ENCODE measurements at regions not wholly inside any gene's neighbourhood (a gene's known extent, or its start where the extent isn't known, plus 50 kb on each side); places are given as distances from the start of the nearest gene placed in this dataset.

DNA sequence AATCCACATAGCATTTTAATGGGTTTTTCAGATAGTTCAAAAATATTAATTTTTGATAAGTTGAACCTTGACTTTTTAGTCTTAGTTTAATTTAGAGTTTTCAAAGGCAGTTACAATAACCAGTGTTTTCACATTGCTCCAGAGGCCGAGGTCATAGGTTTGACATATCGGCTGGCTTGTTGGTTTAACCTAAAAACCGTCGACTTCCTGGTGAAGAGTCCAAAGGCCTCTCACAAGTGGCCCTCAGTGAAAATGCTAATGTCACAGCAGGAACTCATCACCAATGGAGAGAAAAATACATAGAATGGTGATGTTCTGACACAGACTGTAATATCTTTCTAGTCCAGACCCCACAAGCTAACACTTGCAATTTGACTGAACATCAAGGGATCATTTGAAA, 642.3 kb downstream of the PLOD2 start:
- DNase-seq: no peak

DNA sequence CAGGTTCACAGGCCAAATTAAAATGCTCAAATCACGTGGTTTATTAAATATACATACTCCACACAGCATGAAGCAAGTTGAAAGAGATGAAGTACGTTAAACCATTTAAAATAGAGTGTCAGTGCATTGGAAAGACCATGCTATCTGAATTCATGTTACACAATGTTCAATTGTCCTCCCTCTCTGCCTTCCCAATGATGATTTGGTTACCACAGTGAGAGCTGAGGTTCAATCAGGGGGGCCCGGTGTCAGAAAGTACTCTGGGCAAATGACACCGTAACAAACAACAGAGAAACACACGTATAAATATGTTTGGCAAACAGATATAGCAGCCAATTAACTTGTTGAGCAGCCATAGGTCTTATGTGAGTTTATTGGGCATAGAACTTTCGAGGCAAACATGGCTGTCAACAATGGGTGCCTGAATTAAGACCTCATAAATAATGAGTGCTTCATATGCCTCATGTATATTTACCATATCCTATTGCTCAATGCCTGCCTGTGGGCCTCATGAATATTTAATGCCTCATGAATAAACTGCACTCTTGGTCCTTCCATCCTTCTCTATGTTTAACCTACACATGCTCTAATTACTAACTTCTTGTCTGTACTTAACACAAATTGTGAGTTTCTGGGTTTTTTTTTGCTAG, 641.5 kb downstream of the PLOD2 start:
- no peak for DNase-seq

DNA sequence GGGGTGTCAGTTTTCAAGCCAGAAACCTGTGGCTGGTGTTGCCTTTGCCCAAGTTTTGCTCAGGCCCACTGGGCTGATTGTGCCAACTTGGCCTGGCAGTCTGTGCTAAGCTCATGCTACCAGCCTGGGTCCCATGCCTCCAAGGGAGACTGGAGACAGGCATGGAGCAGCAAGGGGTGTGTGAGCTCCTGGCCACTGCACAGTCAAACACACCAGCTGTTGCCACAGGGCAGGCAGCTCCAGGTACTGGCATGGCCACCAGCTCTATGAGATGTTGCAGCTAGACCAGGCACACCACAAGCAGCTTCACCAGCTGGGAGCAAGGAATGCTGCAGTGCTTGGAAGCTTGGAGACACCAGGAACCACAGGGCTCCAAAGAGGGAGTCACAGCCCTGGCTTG, 638.8 kb downstream of the PLOD2 start:
- no peak for DNase-seq

DNA sequence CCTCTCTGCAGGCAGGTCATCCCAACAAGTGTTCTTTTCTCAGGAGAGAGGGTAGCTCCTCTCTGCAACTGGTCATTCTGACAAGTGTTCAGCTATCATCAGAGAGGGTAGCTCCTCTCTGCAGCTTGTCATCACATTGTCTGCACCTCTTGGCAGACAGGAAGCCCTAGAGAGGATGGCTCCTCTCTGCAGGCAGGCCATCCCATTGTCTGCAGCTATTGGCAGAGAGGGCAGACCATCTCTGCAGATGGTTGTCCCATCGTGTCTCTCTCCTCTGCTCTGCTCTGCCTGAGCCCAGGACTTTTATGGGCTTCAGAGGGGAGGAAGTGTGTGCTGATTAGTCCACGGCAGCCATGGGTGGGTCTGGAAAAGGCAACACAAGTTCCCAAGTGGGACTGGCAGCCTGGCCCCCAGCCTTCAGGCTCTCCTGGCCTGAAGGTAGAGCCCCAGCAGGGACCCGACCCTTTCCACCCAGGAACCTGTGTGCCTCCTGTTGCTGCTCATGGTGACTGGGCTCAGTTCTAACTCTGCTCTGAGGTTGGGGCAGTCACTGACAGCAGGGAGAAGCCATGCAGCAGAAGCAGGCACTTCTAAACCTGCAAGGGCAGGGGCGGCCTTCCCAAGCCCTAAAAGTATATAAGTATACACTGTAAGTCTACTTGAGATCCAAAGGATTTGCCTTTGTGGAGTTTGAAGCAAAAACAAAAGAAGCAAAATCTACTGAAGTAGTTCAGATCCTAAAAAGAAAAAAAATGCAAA, 637.9 kb downstream of the PLOD2 start:
- DNase-seq: no peak

DNA sequence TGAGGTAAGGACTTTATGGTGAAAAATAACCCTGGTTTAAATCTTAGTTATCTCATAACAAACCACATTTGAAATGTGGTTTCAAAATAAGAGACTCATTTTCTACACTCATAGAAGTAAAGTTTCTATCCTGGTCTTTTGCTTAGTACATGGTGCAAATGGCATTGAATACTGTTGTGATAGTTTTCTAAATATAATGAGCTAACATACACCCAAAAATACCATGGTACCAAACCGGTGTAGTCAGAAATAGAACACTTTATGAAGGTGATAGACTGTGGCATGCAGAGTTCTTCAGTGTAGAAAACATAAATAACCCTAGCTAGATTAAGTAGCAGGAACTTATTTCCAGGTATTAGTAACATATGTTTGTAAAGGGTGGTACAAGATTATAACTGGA, 629.4 kb downstream of the PLOD2 start:
- DNase-seq: no peak

DNA sequence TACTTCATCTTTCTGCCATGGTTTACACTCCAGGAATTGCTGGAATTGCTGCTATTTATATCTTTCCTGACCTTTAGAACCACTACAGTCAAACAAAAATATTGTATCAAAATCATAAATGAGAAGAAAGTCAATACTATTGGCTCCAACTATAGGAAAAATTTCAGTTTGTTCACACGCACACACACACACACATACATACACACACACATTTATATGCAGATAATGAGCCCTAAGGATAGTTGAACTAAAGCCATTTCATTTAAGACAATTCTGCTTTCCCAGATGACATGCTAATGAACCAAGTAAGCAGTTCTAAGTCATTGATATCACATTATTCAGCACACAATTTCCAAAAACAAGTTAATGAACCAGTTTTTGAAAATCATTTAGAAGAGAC, 627.3 kb downstream of the PLOD2 start:
- DNase-seq: no peak

DNA sequence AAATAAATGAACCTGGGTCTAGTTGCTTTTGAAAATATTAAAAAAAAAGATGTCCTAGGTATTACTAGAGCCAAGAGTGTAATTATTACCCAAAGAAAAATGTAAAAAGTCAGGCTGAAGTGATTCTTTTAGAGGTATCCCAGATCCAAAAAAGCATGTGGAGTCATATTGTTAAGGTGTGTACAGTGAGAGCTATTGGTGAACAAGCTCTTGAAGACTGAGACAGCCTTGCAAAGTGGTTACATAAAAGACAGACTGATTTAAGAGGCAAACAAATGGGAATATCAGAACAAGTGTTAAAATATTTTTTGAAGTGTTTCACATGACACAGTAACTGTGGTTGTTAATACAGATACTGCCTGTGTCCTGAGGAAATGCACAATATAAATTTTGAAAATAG, 624.5 kb downstream of the PLOD2 start:
- no peak for DNase-seq

DNA sequence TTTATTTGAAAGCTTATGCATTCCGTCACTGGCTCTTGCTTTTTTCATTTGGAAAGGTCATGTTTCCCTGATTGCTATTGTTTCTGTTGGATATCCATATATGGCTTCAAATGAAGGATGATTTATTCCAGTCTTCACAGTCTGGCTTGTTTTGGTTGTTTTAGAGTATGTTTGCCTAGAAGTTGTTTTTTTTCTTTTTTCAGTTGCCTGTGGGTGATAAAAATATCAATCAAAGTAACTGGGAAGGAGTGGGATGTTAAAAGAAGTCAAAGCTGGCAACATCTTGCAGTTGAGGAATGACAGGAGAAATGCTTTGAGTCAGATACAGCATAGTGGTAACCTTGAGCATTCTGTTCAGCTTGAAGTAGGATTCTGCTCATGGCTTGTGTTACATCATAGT, 610.5 kb downstream of the PLOD2 start:
- no peak for DNase-seq

DNA sequence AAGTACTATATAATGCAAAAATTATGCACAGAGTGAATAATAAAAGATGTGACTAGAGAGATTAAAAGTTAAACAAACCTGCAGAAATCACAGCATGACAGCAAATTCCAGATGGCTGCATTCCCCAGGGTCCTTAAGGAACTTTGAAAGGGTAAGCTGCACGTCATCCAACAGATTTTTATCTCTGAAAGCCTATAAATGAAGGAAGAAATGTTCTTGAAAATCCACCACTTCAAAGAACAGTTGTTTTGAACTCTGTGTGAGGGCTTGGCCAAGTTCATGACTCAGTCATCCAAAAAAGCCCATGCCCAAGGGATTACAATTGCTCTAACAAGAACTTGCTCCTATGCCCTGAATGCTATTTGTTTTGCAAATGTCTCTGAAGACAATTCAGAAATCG, 603.6 kb downstream of the PLOD2 start:
- DNase-seq: no peak

DNA sequence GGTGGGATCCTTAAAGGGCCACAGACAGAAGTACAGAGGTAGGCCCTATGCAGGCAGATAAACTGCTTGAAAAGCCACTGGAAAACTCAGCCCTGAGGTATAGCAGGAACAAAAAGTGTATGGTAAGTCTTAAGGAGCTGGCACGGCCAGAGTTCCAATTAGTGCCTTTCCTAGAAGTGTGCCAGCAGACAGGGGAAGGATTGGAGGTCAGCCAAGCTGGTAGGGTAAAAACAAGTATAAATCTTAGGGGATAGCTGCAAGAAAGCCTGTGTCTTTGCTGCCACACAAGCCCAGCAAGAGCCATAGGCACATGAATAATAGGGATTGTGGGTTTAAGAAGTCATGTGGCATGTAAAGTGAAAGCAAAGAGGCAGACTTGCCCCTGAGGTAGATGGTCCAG, 582.5 kb downstream of the PLOD2 start:
- DNase-seq: no peak

DNA sequence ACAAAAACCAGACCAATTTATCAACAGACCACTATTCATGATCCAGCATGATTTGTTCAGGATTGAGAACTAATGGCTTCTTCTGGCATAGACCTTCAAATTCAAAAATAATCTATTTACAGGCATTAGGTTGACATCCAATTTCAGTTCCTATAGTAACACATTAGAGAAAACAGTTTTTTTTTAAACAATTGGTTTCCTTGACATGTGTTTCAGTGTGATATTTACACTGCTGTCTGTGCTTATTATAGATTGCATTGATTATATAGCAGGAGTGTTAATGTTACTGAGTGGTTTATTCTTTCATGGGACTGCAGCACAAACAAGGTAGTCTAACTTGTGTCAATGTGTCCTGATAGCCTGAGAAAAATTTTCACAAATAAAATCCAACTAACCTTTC, 579.3 kb downstream of the PLOD2 start:
- DNase-seq: no peak

DNA sequence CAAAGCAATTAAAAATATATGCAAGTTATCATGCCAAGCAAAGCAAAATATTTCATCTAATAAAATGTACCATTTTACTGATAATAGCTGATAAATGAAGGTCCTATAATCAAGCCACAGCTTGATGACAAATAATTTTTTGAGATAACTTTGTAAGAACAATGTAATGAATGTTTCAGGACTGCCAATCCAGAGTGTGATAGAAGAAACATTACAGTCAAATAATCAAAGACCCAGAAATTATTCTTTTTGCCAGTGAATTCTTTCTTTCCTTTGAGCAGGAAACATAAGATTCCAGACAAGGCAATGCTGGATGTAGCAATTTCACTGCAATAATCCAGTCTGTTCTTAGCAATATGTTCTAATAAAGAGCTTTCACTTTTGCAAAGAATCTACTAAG, 556.1 kb downstream of the PLOD2 start:
- DNase-seq: no peak

DNA sequence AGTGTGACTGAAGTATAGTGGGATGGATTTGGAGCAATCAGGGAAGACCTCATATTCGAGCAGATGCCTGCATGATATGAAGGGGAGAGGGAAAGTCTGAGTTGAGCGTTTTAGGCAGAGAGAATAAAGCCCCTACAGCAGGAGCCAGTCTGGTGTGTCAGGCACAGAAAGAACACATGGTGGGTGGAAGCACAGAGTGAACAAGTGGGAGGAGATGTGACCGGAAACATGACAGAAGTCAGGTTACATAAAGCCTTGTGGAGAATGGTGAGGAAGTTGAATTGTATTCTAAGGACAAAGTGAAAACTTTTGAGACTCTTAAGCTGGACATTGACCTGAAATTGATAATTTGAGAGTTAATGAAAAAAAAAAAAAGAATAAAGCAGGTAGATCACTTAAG, 541.0 kb downstream of the PLOD2 start:
- no peak for DNase-seq

DNA sequence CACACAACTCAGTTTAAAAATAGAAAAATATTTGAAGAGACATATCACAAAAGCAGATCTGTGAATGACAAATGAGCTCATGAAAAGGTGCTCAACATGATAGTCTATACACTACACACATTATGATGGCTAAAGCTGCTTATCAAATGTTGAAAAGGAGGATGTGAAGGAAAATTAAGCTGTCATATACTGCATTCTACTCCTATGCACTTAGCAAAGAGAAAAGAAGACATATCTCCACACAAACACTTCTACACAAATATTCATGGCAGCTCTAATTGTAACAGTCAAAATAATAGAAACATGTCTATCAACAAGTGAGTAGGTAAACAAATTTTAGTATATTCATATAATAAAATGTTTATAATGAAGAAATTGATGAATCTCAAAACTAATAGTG, 540.5 kb downstream of the PLOD2 start:
- no peak for DNase-seq

DNA sequence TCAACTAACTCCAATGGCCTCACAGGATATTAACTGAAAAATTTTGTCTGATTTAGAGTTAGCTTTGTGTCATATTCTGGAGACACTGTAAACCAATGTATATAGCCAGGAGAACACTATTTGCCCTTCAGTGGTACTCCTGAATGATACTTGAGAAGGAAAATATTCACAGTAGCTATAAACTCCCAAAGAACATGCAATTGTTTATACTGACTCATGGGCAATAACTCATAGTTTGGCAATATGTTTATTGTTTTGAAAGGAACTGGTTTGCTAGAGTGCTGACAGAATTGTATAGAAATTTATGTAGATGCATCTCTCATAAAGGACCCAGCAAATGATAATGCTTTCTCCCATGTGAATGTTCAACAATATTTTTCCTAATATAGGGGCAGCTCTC, 537.6 kb downstream of the PLOD2 start:
- DNase-seq: no peak

DNA sequence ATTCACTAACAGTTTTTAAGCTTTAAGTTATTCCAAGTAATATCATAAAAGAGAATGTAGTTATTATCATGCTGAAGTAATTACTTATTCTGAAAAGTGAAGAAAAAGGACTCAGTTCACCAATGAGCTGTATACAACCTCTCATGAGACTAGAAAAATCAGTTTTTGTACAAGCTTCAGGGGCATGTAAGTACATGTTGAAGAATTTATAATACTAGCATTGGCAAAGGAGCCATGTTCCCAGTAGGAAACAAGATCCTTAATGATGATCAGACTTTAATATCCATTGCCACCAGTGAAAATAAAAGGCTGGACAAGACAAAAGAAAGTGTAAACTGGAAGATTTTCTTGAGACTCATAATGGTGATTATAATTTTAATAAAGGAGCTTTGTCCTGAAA, 532.8 kb downstream of the PLOD2 start:
- no peak for DNase-seq

DNA sequence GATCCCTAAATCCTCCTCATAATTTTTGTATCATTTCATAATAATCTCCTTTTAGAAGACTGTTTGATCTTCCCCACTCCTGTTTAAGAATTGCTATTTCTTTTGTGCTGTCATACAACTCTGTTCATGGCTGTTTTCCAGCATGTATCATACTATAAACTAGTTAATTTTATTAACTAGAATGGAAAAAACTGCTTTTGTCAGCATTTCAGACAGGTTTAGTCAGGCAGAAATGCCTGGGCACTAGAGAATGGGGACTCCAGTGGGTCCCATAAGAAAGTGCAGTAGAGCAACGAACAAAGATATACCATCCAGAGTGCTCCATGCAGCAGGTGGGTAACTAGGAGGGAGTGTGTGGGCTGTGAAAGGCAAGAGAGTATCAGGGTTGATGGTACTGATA, 523.9 kb downstream of the PLOD2 start:
- DNase-seq: no peak

DNA sequence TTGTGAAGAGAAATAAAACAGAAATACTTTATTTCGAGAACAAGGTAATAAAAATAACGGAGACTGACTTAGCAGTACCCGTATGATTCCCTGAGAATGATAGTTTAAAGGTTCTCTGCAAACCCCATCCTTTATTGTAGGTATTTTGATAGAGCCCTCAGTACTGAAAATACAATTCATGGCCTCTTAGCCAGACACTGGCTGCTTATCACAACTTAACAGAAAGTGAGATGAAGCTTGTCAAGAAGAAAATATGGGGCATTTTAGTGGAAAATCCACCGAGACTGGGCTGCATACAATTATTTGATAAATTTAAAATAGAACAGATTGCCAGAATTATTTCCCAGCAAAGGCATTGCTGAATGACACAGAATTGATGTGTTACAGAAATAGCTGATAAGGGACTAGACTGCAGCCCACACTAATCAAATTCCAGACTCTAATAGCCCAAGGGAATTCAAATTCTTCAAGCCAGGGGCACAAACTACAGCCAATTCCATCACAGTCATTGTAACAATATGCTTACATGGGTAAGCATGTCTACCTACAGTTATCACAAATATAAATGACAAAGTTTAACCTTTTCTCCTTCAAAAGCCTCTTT, 521.9 kb downstream of the PLOD2 start:
- DNase-seq: no peak

DNA sequence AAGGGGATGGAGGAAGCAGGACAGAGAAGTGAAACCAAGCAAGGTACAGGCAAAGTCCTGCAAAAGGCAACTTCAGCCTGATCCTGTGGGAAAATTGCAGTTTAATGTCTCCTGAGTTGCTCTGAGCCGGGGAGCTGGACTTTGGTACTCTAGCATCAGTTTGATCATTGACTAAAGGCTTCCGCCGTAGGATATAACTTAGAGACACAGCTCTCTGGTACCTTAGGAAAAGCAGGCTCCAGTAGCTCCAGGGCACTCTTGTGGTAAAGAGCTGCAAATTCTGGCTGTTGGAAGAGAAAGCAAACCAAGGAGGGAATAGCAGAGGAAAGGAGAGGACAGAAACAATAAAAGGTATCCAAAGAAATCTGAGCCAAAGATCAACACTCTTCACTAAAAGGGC, 521.1 kb downstream of the PLOD2 start:
- no peak for DNase-seq

DNA sequence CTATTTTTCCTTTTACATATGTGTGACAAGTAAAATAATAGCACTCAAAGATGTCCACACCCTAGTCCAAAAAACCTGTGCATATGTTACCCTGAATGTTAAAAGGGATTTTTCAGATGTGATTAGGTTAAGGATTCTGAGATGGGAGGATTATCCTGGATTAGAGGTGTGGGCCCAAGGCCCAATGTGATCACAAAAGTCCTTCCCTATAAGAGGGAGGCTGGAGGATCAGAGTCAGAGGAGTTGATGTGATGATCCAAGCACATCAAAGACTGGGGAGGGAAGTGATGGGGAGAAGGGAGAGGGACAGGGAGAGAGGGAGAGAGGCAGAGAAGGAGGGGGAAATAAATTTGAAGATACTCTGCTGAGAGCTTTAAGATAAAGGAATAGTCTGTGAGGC, 512.6 kb downstream of the PLOD2 start:
- DNase-seq: no peak

DNA sequence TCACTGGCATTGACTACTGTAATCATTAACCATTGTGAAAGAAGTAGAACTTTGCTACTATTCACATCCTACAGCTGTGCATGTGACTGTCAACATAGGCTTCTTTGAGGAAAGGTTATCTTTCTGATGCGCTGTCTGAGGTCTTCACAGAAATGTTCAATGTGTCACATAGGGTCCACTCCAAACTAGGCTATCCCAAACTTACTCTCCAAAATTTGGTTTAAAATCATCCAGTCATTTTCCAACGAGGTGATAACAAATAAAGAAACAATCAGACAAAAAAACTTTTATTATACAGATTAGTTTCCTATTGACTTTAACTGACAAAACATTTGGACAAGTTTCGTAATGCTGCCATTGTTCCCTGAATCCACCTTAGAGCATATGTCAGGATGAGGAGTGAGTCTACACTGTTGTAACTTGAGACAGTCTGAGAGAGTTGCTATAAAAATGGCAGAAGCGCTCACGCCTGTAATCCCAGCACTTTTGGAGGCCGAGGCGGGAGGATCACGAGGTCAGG, 511.6 kb downstream of the PLOD2 start:
- DNase-seq: no peak

DNA sequence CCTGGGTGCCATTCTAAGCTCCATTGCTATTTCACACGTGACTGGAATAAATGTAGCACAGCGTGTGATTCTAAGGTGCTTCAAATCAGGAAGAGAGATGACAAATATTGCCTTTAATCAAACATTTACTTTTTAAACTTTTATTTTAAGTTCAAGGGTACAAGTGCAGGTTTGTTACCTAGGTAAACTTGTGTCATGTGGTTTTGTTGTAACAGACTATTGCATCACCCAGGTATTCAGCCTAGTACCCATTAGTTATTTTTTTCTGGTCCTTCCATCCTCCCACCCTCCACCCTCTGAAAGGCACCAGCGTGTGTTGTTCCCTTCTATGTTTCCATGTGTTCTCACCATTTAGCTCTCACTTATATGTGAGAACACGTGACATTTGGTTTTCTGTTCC, 510.8 kb downstream of the PLOD2 start:
- no peak for DNase-seq

DNA sequence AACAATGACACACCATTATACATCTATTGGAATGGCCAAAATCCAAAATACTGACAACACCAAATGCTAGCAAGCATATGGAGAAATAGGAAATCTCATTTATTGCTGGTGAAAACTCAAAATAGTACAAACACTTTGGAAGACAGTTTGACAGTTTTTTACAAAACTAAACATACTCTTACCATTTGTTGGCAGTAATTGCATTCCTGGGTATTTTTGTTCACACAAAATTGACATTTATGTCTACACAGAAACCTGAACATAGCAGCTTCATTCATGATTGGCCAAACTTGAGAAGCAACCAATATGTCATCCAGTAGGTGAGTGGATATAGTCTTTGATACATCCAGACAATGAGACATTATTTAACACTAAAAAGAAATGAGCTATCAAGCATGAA, 489.9 kb downstream of the PLOD2 start:
- DNase-seq: no peak

DNA sequence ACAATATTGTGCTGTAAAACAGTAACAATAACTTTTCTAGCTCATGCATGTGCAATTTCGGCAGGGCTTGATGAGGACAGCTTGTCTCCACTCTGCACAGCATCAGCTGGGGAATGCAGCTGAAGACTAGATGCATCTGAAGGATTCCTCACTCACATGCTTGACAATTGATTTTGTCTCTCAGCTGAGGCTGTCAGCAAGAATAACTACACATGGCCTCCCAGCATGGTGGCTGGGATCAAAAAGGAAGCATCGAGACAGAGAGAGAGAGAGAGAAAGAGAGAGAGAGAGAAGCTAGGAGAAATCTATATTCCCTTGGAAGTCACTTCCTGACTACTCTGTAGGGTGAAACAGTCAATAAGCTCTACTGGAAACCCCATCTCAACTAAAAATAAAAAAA, 487.1 kb downstream of the PLOD2 start:
- DNase-seq: no peak
